Activated T-cell treated with anti-CD3 and anti-CD28 coated beads, Interleukin-2, amount 50 U/mL, for 72 hours (primary cell): ENCODE measurements at regions not wholly inside any gene's neighbourhood (a gene's known extent, or its start where the extent isn't known, plus 50 kb on each side); places are given as distances from the start of the nearest gene placed in this dataset.

Experiments
- ATAC-seq, 2 donors: fragments of 150-1000 bp; cut with Tn5 transposase; replicated peaks in 1 of 2; 2 replicates each; pipeline ENCODE4 v1.10.0; 2021; ENCODE audit warnings: moderate library complexity in 2 of 2, mild to moderate bottlenecking in 1 of 2
- DNase-seq, 2 donors: peaks; one replicate each; pipeline ENCODE4 v3.0.0; 2021 to 2022; ENCODE audit warnings: mixed read lengths in 1 of 2
- H3K27ac Mint-ChIP-seq: one replicate; pipeline ENCODE4 v1.8.0; 2022; ENCODE audit warnings: mild to moderate bottlenecking, moderate library complexity, mixed read lengths
- H3K27me3 Mint-ChIP-seq: one replicate; pipeline ENCODE4 v1.8.0; 2022; ENCODE audit warnings: low read depth, mixed read lengths
- H3K36me3 Mint-ChIP-seq, 2 donors: one replicate each; pipeline ENCODE4 v1.8.0; 2022; ENCODE audit warnings: mixed read lengths in 2 of 2, mild to moderate bottlenecking in 1 of 2; ENCODE audit not compliant: insufficient read depth in 2 of 2
- H3K4me1 Mint-ChIP-seq: one replicate; pipeline ENCODE4 v1.8.0; 2022; ENCODE audit warnings: low read depth, mixed read lengths
- H3K4me3 Mint-ChIP-seq, 2 donors: one replicate each; pipeline ENCODE4 v1.8.0; 2022; ENCODE audit warnings: mild to moderate bottlenecking in 2 of 2, mixed read lengths in 2 of 2, moderate library complexity in 2 of 2
- H3K9me3 Mint-ChIP-seq, 2 donors: one replicate each; pipeline ENCODE4 v1.8.0; 2022; ENCODE audit warnings: mixed read lengths in 2 of 2

DNA sequence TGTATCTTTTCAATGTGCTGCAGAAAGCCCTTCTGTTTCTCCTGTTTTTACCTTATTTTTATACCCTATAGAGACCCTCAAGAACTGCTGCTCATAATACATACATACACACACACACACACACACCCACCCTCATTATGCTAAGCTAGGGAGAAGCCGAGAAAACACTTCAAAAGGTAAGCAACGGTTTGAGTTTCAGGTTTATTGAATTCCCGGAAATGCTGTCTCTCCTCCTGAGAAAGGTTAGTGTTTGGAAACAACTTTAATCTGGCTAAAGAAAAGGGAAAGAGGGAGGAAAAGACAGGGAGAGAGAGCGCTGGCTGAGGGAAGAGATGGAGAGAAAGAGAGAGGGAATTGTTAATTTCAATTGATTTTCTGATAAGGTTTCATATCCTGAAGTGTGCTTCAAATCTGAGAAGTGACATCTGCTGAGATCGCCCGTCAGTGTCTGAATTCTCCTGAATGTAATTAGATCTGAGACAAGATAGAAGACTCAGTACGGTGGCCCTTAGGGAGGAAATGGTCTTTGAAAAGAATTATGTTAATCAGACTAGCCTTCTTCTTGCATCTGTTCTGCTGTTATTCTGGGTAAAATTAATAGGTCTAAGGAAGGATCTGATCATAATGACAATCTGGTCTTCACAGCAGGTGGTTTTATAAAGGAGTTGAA, 169.1 kb downstream of the NXPE2 start:
- Mint-ChIP-seq H3K27me3 (no peaks in the 10 kb centered on the region), H3K4me1 (no peaks in the 10 kb centered on the region), H3K4me3 (no peak overlapping the region), H3K36me3 (no peaks in the 10 kb centered on the region), H3K27ac (no peak overlapping the region), H3K9me3 (no peaks in the 10 kb centered on the region)
- no peak for DNase-seq
- ATAC-seq, result no peak

DNA sequence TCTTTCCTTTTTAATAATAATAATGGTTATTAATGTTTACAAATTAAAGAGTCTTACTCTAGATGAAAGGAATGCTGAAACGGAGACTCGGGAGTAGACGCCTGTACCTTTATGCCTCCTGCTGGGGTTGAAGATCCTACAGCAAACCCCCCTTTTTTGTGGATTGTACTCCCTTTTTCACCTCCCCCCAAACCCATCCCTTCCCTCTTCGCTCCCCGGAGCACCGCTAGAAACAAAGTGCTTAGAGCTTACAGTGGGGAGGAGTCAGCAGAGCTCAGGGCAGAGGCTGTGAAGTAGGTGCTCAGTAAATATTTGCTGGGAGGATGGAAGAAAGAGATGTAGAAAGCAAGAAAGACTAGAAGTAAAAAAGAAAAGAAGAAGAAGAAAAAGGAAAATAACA, 169.7 kb downstream of the NXPE2 start:
- Mint-ChIP-seq H3K9me3 (no peaks in the 10 kb centered on the region), H3K36me3 (no peaks in the 10 kb centered on the region), H3K27ac (no peak overlapping the region), H3K27me3 (no peaks in the 10 kb centered on the region), H3K4me1 (no peaks in the 10 kb centered on the region), H3K4me3 (no peak overlapping the region)
- ATAC-seq (no peak), DNase-seq (no peak)

DNA sequence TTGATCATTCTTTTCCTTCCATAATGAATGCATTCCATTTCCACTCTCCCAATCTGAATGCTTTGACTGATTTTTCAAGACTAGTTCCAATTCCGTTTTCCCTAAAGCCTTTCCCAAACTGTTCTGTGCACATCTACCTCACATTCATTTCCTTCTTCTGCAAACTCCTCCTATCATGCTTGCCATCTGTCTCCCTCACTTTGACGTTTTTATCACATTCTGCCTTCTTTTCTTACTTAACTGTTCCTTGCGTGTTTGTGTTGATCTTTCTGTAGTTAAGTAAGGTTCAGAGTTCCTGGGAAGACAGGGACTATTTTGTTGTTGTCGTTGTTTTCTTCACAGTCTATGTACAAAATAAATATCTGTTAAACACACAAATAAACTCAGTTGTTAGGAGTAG, 179.0 kb downstream of the NXPE2 start:
- ATAC-seq (no peak), DNase-seq (no peak)
- Mint-ChIP-seq H3K27ac (no peak overlapping the region), H3K4me1 (no peaks in the 10 kb centered on the region), H3K4me3 (no peak overlapping the region), H3K27me3 (no peaks in the 10 kb centered on the region), H3K36me3 (no peaks in the 10 kb centered on the region), H3K9me3 (peaks cover 7 to 8% of the 10 kb centered on the region in 2 donors)

DNA sequence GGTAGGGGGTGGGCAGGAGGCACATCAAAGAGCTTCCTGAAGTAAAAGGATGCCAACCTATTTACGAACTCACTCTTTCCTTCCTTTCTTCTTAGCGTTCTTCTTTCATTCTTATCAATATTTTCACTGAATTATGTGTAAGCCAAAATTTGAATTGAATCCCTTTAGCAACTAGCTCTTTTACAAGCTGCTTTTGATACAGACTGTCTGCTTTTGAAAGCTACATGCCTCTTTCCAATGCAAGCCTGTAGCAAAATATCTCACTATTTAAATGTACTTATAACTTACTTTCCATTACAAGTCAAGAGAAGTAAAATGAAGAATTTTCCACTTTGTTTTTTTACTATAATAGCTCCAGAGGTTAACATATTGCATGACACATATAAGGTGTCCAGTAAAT, 186.6 kb downstream of the NXPE2 start:
- Mint-ChIP-seq H3K27me3 (no peaks in the 10 kb centered on the region), H3K4me1 (no peaks in the 10 kb centered on the region), H3K4me3 (no peak overlapping the region)

DNA sequence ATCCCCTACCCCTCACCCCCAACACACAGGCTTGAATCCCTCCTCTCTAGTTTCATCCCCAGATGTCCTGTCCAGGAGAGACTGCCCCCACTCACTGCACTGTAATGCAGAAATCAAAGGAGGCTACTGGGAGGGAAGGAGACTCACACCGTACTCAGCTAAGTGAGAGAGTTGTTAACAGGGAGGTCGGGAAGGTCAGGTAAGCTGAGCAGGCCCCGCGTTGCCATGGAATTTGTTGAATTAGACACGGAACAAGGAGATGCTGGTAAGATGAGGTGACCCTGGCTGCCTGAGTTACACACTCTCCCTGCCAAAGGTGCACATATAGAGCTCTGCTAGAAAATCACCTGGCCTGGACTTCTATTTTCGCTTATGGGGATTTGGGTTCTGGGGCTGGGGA, 197.9 kb downstream of the NXPE2 start:
- Mint-ChIP-seq H3K27ac (no peak overlapping the region), H3K4me1 (no peaks in the 10 kb centered on the region), H3K9me3 (no peaks in the 10 kb centered on the region), H3K4me3 (no peak overlapping the region), H3K36me3 (no peaks in the 10 kb centered on the region), H3K27me3 (peaks cover 4% of the 10 kb centered on the region)
- no peak for DNase-seq
- ATAC-seq, result no peak

More for the DNA sequence above, 186.6 kb downstream of the NXPE2 start:
- Mint-ChIP-seq H3K36me3 (no peaks in the 10 kb centered on the region), H3K27ac (no peak overlapping the region), H3K9me3 (peaks cover under 1% of the 10 kb centered on the region in 2 donors)
- DNase-seq (no peak), ATAC-seq (no peak)

DNA sequence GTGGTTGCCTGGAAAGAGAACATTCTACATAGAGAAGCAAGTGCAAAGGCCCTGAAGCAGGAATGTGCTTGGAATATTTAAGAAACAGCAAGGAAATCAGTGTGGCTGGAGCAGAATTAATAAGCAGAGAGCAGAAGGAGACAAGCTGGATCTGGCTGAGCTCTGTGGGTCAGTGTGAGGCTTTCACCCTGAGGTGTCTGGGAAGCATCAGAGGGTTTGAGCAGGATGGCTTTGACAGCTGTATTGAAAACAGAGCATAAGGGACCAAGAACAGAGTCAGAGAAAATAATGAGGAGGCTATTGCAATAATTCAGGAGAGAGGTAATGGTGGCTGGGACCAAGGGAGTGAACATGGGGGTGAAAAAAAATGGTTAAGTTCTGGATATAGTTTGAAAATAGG, 199.6 kb downstream of the NXPE2 start:
- DNase-seq, result no peak
- no peak for ATAC-seq
- Mint-ChIP-seq H3K4me3 (no peak overlapping the region), H3K36me3 (no peaks in the 10 kb centered on the region), H3K27me3 (no peaks in the 10 kb centered on the region), H3K9me3 (no peaks in the 10 kb centered on the region), H3K4me1 (no peaks in the 10 kb centered on the region), H3K27ac (no peak overlapping the region)

DNA sequence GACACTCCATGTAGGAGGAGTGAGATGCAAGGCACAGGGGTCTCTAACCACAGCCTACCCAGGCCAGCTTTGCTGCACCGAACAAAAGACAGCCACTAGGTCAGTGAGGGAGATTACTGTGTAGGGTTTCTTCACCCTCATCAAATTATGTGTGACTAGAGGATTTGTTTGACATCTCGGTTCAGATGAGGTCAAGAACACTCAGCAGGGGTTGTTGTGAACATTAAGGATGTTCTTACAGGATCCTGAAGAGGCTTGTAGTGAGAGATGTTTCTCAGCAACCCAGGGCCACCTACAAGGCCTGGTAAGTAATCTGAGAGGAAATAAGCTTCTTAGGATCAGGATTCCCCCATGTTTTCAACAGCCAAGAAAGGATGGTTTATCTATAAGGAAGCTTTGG, 202.1 kb downstream of the NXPE2 start:
- ATAC-seq (no peak), DNase-seq (no peak)
- Mint-ChIP-seq H3K4me1 (no peaks in the 10 kb centered on the region), H3K36me3 (no peaks in the 10 kb centered on the region), H3K27me3 (no peaks in the 10 kb centered on the region), H3K4me3 (no peak overlapping the region), H3K27ac (no peak overlapping the region), H3K9me3 (no peaks in the 10 kb centered on the region)

DNA sequence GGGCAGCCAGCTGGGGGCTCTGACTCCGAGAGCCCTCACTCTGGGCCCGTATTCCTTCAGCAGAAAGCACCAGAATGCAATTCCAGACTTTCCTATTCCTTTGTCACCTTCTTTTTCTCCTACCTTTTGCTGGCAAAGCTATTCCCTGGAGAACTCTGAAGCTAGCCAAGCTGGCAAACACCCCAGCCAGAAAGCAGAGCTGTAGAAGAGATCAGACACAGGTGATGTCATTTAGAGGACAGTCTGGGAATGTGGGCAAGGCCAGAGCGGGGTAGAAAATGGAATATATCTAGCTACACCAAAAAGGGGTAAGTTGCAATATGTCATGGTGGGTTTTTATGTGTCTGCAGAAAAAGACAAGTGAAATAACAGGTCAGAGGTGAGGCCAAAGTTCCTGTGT, 205.1 kb downstream of the NXPE2 start:
- DNase-seq (no peak), ATAC-seq (no peak)
- H3K27ac Mint-ChIP-seq, result no peak overlapping the region
- no peaks in the 10 kb centered on the region for H3K4me1 Mint-ChIP-seq
- no peaks in the 10 kb centered on the region for H3K36me3 Mint-ChIP-seq
- H3K4me3 Mint-ChIP-seq, result no peak overlapping the region
- no peaks in the 10 kb centered on the region for H3K27me3 Mint-ChIP-seq
- no peaks in the 10 kb centered on the region for H3K9me3 Mint-ChIP-seq

DNA sequence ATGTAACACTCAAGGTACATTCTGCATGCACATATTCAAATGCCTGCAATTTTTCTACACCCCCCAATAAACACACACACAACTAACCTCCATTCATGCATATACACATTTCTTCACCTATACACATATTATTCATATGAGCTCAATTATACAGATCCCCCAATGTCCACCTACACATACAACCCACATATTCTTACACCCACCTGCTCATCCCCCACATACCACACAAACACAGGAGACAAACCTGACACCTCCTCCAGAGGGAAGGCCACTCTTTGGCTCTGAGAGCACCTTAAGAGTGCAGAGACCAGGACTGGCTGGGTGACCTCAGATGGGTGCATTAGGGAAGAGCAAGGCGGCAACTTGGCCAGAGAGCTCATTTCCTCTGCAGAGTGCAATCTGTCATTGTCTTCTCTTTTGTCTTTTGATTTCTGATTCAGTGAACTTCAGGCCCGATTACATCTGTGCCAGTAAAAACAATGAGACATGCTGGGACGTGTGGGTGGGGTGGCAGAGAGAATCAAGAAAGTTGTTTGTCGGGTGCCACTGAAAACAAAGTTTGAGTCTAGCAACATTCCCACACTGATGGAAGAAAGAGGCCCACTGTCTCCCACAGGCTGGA, 208.4 kb downstream of the NXPE2 start:
- Mint-ChIP-seq H3K9me3 (no peaks in the 10 kb centered on the region), H3K27ac (no peak overlapping the region), H3K4me1 (no peaks in the 10 kb centered on the region), H3K4me3 (no peak overlapping the region), H3K36me3 (no peaks in the 10 kb centered on the region), H3K27me3 (no peaks in the 10 kb centered on the region)
- ATAC-seq (no peak), DNase-seq (no peak)

DNA sequence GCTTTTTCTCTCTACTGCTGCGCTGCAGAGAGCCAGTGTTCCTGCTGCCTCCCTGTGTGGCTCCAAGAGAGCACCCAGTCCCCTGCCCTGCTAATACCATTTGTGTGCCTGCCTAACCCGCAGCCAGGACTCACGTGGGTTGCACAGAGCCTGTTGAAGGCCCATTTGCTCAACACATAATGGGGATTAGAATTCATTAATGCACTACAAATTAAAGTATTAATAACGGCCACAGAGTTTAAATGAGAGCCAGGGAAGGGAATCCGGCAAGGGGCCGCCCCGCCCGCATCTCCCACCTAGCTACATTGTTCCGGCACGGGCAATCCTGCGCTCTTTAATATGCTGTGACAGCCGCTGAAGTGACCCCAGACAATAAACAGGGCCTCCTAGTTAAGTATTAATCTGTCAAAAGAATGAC, 211.3 kb downstream of the NXPE2 start:
- Mint-ChIP-seq H3K4me1 (no peaks in the 10 kb centered on the region), H3K36me3 (no peaks in the 10 kb centered on the region), H3K27ac (no peak overlapping the region), H3K4me3 (no peak overlapping the region), H3K27me3 (no peaks in the 10 kb centered on the region), H3K9me3 (no peaks in the 10 kb centered on the region)
- ATAC-seq (no peak), DNase-seq (no peak)

DNA sequence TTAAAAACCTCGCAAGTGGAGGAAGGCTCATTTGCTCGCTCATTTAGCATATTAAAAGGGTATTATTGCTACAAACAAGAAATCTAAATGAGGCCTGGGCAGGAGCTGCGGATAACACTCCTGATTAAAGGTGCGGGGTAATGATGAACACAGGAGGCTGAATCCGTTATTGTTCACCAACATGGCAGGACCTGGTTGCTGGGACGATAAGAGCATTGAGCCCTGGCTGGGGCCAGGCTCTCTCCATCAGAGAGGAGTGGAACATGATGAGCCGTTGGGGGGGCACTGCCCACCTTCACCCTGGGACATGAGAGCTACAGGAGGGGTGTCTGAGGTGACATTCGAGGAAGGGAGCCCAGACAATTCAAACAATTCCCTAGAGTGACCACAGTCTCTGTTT, 211.7 kb downstream of the NXPE2 start:
- DNase-seq (no peak), ATAC-seq (no peak)
- Mint-ChIP-seq H3K36me3 (no peaks in the 10 kb centered on the region), H3K4me3 (no peak overlapping the region), H3K4me1 (no peaks in the 10 kb centered on the region), H3K27me3 (peaks cover under 1% of the 10 kb centered on the region), H3K9me3 (no peaks in the 10 kb centered on the region), H3K27ac (no peak overlapping the region)

DNA sequence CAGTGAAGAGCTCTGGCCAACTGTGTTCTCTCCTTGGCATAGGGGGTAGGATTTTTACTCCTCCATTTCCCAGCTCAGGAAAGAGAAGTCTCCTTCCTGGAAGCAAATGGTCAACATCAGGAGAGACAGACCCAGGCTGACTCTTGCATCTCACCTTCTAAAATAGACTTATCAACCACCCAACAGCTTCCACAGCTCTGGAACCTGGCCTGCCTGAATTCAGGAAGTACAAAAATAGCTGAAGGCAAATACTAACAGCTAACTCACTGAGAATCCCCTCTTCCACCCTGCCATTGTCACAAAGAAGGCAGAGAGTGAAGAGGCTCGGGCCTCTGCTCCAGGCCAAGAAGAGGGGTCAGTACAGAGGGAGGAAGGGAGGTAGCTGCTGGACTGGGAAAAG, 213.6 kb downstream of the NXPE2 start:
- H3K36me3 Mint-ChIP-seq, result no peaks in the 10 kb centered on the region
- H3K4me3 Mint-ChIP-seq, result no peak overlapping the region
- no peak for ATAC-seq
- H3K9me3 Mint-ChIP-seq, result no peaks in the 10 kb centered on the region
- H3K4me1 Mint-ChIP-seq, result no peaks in the 10 kb centered on the region
- H3K27ac Mint-ChIP-seq, result no peak overlapping the region
- peaks cover 7% of the 10 kb centered on the region for H3K27me3 Mint-ChIP-seq
- DNase-seq, result no peak

DNA sequence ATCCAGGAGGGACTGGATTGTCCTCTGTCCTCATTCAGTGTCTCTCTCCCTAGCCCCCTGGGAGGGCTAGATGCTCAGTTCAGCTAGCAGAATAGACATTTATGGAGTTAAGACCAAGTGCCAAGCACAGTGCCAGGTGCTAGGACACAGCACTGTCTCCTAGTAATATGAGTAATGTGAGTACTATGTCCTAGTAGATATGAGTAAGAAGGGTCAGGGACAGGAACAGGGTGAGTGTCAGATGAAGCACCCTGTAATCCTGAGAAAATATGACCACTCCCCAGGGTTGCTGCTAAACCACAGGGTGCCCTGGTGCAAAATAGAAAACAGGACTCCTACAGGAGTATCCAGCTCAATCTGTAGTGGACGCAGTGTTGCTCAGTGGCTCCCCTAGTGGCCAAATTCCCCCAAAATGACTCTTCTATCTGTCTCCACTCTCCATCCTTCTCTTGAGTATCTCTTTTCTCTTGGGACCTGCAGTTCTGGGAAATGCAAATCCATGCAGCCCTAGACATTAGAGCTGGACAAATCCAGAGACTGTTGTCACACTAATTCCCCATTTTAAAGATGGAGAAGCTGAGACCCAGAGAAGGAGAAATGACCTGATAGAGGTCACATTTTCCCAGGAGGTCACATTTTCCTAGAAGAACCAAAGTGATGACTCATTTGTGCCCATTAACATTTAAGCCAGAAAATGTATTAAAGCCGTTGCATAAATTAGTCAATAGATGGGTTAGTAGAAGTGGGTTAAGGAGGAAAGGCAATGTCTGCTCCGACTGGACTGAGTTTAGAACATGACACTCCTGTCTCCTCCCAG, 214.3 kb downstream of the NXPE2 start:
- DNase-seq, result peak; percentile 3 to 4
- H3K4me1 Mint-ChIP-seq, result no peaks in the 10 kb centered on the region
- H3K36me3 Mint-ChIP-seq, result no peaks in the 10 kb centered on the region
- H3K4me3 Mint-ChIP-seq, result no peak overlapping the region
- no peak overlapping the region for H3K27ac Mint-ChIP-seq
- H3K9me3 Mint-ChIP-seq, result no peaks in the 10 kb centered on the region
- H3K27me3 Mint-ChIP-seq, result peaks cover 7% of the 10 kb centered on the region
- ATAC-seq, result no peak
